Dedifferentiated amniotic fluid mesenchymal stem cell (primary cell): ENCODE measurements at regions not wholly inside any gene's neighbourhood (a gene's known extent, or its start where the extent isn't known, plus 50 kb on each side); places are given as distances from the start of the nearest gene placed in this dataset.

Source experiments
- DNase-seq: peaks from one replicate; pipeline ENCODE4 v3.0.0-alpha.2; 2016; ENCODE audit errors: extremely low spot score

DNA sequence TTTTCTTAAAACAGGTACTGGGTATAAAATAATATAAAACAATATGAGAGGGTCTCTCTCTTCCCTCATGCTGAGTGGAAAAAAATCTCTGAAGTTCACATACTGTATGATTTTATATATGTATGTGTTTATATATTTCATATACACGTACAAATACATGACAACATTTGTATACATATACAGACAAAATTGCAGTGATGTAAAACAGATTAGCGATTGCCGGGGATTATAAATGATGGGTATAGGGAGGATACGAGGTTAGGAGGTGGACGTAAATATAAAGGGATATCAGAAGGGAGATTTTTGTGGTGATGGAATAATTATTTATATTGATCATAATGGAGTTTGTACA lies 194.8 kb upstream of the PRSS16 start:
- no peak for DNase-seq

GRCh38 chr6:27053738-27054137 lies 193.8 kb upstream of the PRSS16 start:
- no peak for DNase-seq

DNA sequence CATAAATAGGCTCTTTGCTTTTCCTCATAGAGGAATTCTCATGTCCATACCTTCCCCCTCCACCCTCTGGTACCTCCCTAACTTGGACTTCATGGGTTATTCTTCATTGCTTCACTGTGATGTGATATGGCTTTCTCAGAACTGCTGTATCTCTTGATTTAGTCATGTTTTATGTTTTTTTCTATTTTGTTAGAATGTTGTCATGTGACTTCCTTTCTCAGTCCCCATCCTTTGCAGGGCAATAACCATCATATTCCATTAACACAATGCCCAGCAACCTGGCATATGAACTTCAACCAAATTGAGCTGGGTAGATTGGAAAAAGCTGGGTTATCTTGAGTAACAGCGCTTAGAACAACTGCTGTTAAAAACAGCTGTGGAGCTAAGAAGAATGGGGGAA lies 190.9 kb upstream of the PRSS16 start:
- no peak for DNase-seq

GRCh38 chr6:27059621-27060425 lies 187.7 kb upstream of the PRSS16 start:
- no peak for DNase-seq

- DNase-seq, result no peak
These were observed 186.1 kb upstream of the PRSS16 start for GRCh38 chr6:27061235-27061993.

DNA sequence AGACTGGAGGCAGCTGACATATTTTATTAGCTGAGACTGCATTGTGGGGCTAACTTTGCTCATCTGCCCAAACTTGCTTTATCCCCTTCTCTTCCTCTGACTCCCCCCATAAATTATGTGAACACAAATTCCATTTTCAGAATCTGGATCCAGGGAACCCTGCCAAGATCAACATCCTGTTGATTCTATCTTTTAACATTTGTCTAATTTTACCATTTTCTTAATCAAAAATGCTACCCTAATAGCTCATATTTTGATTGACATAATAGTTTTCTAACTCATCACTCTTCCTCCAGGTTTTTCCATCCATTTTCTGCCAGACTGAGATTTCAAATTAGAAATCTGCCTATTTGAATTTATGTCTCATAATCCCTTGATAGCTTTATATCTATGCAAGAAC lies 184.7 kb upstream of the PRSS16 start:
- no peak for DNase-seq

GRCh38 chr6:27065183-27065582 lies 182.3 kb upstream of the PRSS16 start:
- DNase-seq, result no peak

- DNase-seq, result no peak
These were observed 181.1 kb upstream of the PRSS16 start for GRCh38 chr6:27066381-27066780.

DNA sequence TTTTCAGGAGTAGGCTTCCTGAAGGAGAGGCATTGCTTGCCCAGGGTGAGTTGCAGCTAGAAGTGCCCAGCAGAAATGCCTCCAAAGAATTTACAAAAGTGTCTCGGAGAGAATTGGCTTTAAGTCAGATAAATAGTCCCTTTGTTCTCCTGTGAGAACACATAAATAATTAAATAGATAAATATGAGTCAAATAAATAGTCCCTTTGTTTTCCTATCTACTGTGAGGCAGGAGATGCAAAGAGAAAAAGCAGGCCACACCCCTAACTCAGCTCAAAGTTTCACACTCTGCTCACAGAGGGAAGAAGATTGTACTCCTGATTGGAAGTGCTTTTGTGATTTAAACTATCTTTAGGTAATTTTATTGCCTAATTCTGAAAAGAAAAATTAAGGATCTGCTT lies 180.7 kb upstream of the PRSS16 start:
- DNase-seq, result no peak

DNA sequence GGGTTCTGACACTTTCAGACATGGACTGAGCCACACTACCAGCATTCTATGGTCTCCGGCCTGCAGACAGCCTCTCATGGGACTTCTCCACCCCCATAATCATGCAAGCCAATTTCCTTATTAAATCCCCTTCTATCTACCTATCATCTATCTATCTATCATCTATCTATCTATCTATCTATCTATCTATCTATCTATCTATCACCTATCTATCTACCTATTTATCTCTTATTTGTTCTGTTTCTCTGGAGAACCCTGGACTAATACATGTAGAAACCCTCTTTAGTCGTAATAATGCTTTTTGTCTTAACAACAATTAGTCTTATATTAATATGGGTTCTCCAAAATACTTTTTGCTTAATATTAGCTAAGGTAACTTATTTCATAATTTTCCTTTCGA lies 174.1 kb upstream of the PRSS16 start:
- no peak for DNase-seq

GRCh38 chr6:27076116-27076515 lies 171.4 kb upstream of the PRSS16 start:
- DNase-seq, result no peak

DNA sequence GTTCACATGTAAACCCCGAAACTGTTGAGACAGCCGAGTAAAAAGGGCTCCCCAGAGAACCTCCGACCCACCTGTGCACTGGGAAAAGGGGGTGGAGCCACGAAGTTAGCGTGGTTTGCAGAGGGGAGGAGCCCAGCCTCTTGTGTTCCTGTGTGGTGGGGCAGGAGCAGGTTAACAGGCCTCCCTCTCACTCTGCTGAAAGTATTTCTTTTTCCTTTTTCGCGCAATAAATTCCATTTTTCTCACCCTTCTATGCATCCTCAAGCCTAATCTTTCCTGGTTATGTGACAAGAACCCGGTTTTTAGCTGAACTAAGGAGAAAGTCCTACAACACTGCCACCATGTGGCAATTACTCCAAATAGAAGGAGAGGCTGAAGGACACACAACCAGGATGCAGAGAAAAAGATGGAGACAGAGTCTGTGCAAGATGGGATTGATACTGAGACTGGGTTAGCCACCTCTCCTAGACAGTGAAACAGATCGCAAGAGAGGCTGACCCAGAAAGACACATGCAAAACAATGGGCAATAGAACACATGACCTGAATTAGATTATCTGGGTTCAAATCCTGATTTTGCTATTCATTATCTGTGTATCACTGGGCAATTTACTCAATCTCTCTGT lies 168.7 kb upstream of the PRSS16 start:
- DNase-seq, result peak; percentile 57

GRCh38 chr6:27081188-27081587 lies 166.3 kb upstream of the PRSS16 start:
- DNase-seq, result no peak

DNA sequence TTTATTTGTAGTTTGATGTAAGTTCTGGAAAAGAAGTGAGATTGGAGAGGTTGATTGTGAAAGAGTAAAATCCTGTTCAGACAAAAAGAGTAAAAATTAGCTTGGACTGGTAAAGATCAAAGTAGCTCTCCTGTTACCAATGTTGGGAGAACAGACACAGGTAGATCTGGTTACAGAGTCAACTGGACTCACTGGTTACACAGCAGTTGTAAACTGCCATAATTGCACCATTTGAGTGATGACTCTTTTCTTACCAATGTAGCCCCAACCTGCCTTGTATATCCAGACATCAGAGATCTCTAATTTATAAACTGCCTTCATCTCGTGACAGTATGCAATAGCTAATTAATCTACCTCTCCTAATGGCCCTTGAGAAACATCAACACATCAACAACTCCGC lies 165.6 kb upstream of the PRSS16 start:
- DNase-seq, result peak; percentile 11

DNA sequence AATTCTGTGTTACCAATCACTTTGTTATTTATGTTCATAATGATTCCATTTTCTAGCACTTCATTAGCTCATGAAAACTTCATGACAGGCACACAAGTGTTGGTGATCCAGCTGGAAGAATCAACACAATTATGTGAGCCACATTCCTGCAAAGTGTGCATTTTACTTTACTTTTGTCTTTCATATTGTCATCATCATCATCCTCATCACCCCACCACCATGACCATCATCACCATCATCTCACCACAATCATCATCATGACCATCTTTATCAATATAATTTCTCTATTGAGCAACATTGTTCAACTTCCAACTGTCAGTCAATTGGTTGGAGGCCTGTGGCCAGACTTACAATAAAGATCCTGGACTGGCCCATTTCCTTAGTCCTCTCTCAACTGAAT lies 159.4 kb upstream of the PRSS16 start:
- DNase-seq, result no peak

DNA sequence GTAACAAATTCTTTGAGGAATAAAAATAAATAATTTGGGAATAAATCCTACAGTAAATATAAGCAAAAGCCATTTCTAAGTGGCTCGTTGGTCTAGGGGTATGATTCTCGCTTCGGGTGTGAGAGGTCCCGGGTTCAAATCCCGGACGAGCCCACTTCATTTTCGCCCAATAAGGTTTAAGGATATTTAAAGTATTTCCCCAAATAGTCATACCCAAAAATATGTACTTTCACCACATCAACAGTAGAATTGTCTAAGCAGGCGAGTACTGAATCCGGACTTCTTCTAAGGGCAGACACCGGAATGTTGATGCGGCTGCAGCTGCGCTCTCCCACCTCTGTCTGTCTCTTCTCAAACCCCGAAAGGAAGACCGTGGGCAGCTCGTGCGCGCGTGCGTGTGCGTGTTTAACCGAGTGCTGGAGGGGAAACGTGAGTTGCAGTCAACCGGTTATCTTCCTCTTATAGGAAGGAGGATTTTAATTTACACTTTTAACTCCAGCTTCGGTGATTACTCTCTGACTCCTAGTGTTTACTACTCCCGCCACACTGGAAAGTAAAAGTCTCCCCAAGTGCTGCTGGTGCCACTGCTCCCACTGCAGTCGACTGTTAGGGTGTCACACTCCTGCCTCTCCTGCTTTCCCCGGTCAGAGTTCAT lies 155.7 kb upstream of the PRSS16 start:
- peak; percentile 89 for DNase-seq

DNA sequence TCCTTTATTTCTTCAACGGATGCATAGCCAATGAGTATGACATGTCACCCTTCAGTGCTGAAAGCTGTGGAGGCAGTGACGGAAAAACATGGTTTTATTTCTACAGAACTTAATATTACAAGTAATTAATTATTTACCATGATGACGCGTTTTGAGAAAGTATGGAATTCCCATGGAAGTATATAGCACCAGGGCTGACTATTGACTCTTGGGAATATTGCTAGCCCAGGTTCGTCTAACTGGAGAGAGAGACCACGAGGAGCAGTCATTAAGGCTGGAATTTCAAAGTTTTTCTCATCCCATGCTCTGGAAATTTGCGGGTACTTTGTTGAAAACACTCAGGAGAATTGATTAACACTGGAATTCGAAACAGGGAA lies 155.2 kb upstream of the PRSS16 start:
- DNase-seq, result no peak

DNA sequence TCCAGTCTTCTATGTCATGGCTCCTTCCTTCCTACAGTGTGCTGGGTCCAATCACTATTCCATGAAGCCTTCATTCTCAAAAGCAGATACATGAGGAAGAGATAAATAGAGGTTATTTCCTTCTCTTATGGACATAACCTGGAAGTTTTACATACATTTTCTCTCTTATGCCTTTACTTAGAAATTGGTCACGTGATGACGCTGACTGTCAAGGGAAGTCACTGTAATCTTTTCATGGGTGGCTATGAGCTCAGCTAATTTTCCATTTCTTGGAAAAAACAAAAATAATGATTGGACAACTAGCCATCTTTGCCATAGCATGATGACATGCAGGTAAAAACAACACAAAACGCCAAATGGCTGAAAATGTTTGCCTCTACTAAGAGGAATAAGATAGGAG lies 151.6 kb upstream of the PRSS16 start:
- no peak for DNase-seq

- peak; percentile 54 for DNase-seq
These were observed 150.5 kb upstream of the PRSS16 start for GRCh38 chr6:27096834-27097511.

- DNase-seq, result no peak
These were observed 148.5 kb upstream of the PRSS16 start for GRCh38 chr6:27098956-27099355.

GRCh38 chr6:27100921-27101320 lies 146.6 kb upstream of the PRSS16 start:
- DNase-seq, result no peak

GRCh38 chr6:27101824-27102223 lies 145.7 kb upstream of the PRSS16 start:
- no peak for DNase-seq
